Esophagus muscularis mucosa (tissue), 4 donors: ENCODE measurements at regions not wholly inside any gene's neighbourhood (a gene's known extent, or its start where the extent isn't known, plus 50 kb on each side); places are given as distances from the start of the nearest gene placed in this dataset.
"Not testable (repeated sequence)": the region's sequence is repeated elsewhere in the genome, so short reads cannot be mapped to it uniquely, and the experiment has no call there.

Experiments used
- DNase-seq: peaks from one replicate; pipeline ENCODE4 v3.0.0-alpha.2; 2017; ENCODE audit errors: extremely low spot score
- H3K27ac ChIP-seq, 4 donors: fragments of 200-600 bp; sonication (generic); replicated peaks in 1 of 4; 1 replicate in 3 of 4; 2 replicates in 1 of 4; pipeline ENCODE4 v1.5.1; 2016 to 2019; ENCODE audit warnings: mild to moderate bottlenecking in 1 of 4
- H3K27me3 ChIP-seq, 4 donors: fragments of 200-600 bp; sonication (generic); one replicate each; pipeline versions ENCODE4 v1.5.1 to v1.6.0; 2016 to 2019
- H3K36me3 ChIP-seq, 4 donors: fragments of 200-600 bp; sonication (generic); one replicate each; pipeline ENCODE4 v1.5.1; 2016 to 2019
- H3K4me1 ChIP-seq, 4 donors: fragments of 200-600 bp; sonication (generic); one replicate each; pipeline ENCODE4 v1.5.1; 2016 to 2019
- H3K4me3 ChIP-seq, 4 donors: fragments of 200-600 bp; sonication (generic); 1 replicate in 2 of 4; 2 replicates in 2 of 4; pipeline ENCODE4 v1.5.1; 2016 to 2019; ENCODE audit warnings: mild to moderate bottlenecking in 4 of 4, moderate library complexity in 1 of 4
- H3K9me3 ChIP-seq, 4 donors: fragments of 200-600 bp; sonication (generic); 1 replicate in 3 of 4; 2 replicates in 1 of 4; pipeline ENCODE4 v1.5.1; 2016 to 2019
- EP300 ChIP-seq: sonication (generic); formaldehyde crosslinking; IDR thresholded peaks from one replicate; pipeline ENCODE4 v1.6.1; 2017; ENCODE audit warnings: antibody characterized with exemption
- POLR2A ChIP-seq: fragments of 450-650 bp; IDR thresholded peaks from one replicate; pipeline ENCODE4 v1.6.1; 2017; ENCODE audit warnings: antibody characterized with exemption, moderate library complexity, mild to moderate bottlenecking, low read depth
- POLR2AphosphoS5 ChIP-seq, 2 donors: sonication (generic); formaldehyde crosslinking; IDR thresholded peaks; one replicate each; pipeline ENCODE4 v1.6.1; 2017; ENCODE audit warnings: antibody characterized with exemption in 2 of 2
- WGBS: methylation state at CpG from one replicate; pipeline ENCODE4 v1.1.5; 2018; 5-methylcytosine and 5-hydroxymethylcytosine counted together
- intact Hi-C: fragments of 100-400 bp; cut with DNase I; formaldehyde crosslinking; loops from one replicate; pipeline ENCODE4 v1.15.1; 2023
- TF ChIP-seq, protein P1 (sequence below), 3 experiments: fragments of 200-600 bp in 2 of 3; fragments of 450-650 bp in 1 of 3; sonication (generic) in 2 of 3; IDR thresholded peaks; one replicate each; pipeline ENCODE4 v1.5.1; 2017 to 2019; ENCODE audit warnings: antibody characterized with exemption in 3 of 3, mild to moderate bottlenecking in 2 of 3, moderate library complexity in 1 of 3

DNA sequence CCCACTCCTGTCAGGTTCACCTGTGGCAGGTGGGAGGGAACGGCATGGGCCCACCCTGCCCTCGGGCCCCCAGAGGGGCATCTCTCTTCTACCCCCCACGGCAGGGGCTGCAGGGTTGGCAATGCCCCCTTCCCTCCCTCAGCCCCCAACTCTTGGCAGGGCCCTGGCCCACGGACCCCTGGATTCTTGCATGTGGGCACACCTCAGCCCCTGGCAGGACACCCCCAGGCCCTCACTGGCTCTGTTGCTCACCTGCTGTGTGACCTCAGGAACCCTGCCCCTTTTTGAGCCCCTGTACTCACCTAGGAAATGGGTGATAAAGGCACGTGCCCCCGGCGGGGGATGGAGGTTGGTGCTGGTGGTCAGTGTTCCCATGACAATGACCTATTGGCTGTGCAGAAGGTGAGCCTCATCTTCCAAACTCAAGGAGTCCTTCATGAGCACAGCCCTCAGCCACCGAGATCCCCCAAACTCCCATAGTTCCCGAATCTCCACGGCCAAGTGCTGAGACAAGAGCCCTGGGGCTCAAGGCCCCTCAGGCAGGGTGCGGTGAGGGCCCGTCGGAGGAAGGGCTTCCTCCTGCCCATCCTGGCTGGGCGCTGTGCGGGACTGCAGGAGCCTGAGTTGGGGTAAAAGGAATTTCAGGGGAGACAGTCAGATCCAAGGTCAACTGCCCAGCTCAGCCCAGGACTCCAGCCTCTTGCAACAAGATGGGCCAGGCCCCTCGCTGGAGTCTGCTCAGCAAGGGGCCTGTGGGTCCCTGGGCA is 198.2 kb downstream of the IGLL1 start:
- peaks cover 0 to 23% (median 11%) of the 10 kb centered on the region in 4 donors for H3K4me1 ChIP-seq
- DNase-seq: no peak
- WGBS: 94% methylated on average over 11 of the region's 16 CpGs
- H3K36me3 ChIP-seq: no peaks in the 10 kb centered on the region
- no peaks in the 10 kb centered on the region for H3K9me3 ChIP-seq
- no peak overlapping the region for H3K4me3 ChIP-seq
- intact Hi-C loops: no loop called here
- TF ChIP-seq POLR2A (no peak), POLR2AphosphoS5 (IDR thresholded peaks at IDR 0.05) (no peak), EP300 (no peak)
- TF ChIP-seq, protein P1, sequence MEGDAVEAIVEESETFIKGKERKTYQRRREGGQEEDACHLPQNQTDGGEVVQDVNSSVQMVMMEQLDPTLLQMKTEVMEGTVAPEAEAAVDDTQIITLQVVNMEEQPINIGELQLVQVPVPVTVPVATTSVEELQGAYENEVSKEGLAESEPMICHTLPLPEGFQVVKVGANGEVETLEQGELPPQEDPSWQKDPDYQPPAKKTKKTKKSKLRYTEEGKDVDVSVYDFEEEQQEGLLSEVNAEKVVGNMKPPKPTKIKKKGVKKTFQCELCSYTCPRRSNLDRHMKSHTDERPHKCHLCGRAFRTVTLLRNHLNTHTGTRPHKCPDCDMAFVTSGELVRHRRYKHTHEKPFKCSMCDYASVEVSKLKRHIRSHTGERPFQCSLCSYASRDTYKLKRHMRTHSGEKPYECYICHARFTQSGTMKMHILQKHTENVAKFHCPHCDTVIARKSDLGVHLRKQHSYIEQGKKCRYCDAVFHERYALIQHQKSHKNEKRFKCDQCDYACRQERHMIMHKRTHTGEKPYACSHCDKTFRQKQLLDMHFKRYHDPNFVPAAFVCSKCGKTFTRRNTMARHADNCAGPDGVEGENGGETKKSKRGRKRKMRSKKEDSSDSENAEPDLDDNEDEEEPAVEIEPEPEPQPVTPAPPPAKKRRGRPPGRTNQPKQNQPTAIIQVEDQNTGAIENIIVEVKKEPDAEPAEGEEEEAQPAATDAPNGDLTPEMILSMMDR (IDR thresholded peaks at IDR 0.05): no peak
- no peak overlapping the region for H3K27ac ChIP-seq
- H3K27me3 ChIP-seq: peaks cover 0 to 14% (median 0%) of the 10 kb centered on the region in 4 donors

DNA sequence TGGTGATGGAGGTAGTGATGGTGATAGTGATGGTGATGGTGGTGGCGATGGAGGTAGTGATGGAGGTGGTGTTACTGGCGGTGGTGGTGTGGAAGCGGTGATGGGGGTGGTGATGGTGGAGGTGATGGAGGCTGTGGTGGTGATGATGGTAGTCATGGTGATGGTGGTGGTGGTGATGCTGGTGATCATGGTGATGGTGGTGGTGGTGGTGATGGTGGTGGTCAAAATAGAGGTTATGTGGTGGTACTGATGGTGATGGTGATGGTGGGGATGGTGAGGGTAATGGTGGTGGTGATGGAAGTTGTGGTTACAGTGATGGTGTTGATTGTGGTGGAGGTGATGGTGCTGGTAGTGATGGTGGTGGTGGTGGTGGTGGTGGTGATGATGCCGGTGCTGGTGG is 199.2 kb downstream of the IGLL1 start:
- Histone ChIP-seq H3K36me3 (no peaks in the 10 kb centered on the region), H3K4me3 (no peak overlapping the region), H3K27me3 (peaks cover 0 to 8% (median 0%) of the 10 kb centered on the region in 4 donors), H3K9me3 (no peaks in the 10 kb centered on the region), H3K27ac (no peak overlapping the region), H3K4me1 (peaks cover 0 to 17% (median 9%) of the 10 kb centered on the region in 4 donors)
- TF ChIP-seq EP300 (no peak), POLR2A (no peak), POLR2AphosphoS5 (IDR thresholded peaks at IDR 0.05) (no peak)
- TF ChIP-seq, protein P1 (IDR thresholded peaks at IDR 0.05): no peak
- no peak for DNase-seq
- WGBS: 92% methylated on average over 4 of the region's 4 CpGs
- intact Hi-C loops: no loop called here

DNA sequence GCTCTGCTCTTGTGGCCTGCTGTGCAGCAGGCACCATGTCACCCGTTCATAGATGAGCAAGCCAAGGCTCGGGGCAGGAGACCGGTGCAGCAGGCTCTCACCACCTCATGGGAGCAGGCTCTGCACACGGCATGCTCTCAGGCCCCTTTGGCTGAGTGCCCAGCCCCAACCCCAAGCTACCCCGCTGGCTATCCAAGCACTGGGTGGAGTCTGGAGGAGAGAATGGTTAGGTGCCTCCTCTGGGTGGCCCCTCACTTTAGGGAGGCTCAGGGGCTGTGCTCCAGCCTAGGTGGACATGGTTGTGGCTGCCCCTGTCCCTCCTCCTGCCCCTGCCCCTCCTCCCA is 199.9 kb downstream of the IGLL1 start:
- no peaks in the 10 kb centered on the region for H3K36me3 ChIP-seq
- H3K4me1 ChIP-seq: peaks cover 0 to 10% (median 6%) of the 10 kb centered on the region in 4 donors
- no peak for DNase-seq
- H3K9me3 ChIP-seq: no peaks in the 10 kb centered on the region
- H3K27ac ChIP-seq: no peak overlapping the region
- intact Hi-C loops: no loop called here
- no peak overlapping the region for H3K4me3 ChIP-seq
- peaks cover 0 to 8% (median 0%) of the 10 kb centered on the region in 4 donors for H3K27me3 ChIP-seq
- TF ChIP-seq, protein P1 (IDR thresholded peaks at IDR 0.05): no peak
- TF ChIP-seq EP300: no peak
- no peak for TF ChIP-seq POLR2A
- no peak for TF ChIP-seq POLR2AphosphoS5 (IDR thresholded peaks at IDR 0.05)
- 63% methylated on average over 2 of the region's 5 CpGs for WGBS

DNA sequence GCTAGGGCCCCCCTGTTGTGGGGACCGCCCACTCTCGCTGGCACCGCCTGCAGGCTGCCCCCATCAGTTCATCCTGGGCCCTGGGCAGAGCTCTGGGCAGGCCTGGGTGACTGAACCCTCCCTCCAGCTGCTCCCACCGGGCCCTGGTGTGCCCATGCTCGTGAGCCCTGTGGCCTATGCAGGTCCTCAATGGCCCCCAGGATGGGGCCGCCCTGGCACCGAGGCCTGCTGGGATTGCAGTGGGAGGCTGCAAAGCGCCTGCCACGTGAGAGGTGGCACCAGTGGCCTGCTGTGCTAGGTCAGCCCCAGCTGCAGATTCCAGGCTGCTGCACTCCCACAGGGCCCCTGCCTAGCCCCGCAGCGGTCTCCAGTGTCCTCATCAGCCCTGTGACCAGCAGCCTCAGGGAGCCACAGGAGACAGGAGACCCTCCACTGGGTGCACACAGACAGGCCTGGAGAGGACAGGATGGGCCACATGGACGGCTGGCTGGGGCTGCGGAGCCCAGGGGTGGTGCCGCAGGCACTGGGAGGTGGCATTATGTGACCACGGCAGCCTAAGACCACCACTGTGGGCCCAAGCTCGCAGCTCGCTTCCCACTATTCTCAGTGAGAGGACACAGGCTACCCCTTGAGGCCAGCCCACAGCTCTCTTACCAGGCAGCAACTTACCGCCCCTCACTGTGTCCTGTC is 199.4 kb downstream of the BCR start:
- intact Hi-C loops, H3K36me3 ChIP-seq, H3K27ac ChIP-seq, H3K27me3 ChIP-seq, DNase-seq, H3K9me3 ChIP-seq, H3K4me3 ChIP-seq: not testable (repeated sequence)
- WGBS: 89% methylated on average over 5 of the region's 18 CpGs
- H3K4me1 ChIP-seq: peaks cover 0 to 10% (median 6%) of the 10 kb centered on the region in 4 donors

DNA sequence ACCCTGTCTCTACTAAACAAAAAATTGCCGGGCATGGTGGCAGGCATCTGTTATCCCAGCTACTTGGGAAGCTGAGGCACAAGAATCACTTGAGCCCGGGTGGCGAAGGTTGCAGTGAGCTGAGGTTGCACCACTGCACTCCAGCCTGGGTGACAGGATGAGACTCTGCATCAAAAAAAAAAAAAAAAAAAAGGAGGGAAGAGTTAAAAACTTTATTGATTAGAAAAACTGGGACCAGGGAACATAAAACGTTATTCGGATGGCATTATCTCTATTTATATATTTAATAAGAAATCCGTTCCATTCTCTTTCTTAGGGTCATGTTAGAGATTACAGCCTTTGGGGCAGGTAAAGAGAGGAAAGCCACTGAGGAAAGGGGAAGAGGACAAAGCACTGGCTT is 197.5 kb downstream of the BCR start:
- H3K9me3 ChIP-seq: no peaks in the 10 kb centered on the region
- intact Hi-C loops: no loop called here

More for the DNA sequence above, 197.5 kb downstream of the BCR start:
- no peaks in the 10 kb centered on the region for H3K4me1 ChIP-seq
- WGBS: 79% methylated on average over 6 of the region's 6 CpGs
- H3K4me3 ChIP-seq: no peak overlapping the region
- no peak overlapping the region for H3K27ac ChIP-seq
- DNase-seq: no peak
- no peaks in the 10 kb centered on the region for H3K27me3 ChIP-seq
- H3K36me3 ChIP-seq: no peaks in the 10 kb centered on the region
- TF ChIP-seq, protein P1 (IDR thresholded peaks at IDR 0.05): no peak
- TF ChIP-seq EP300: no peak
- TF ChIP-seq POLR2AphosphoS5 (IDR thresholded peaks at IDR 0.05): no peak
- TF ChIP-seq POLR2A: no peak
